GM12892 (cell line): ENCODE measurements at regions not wholly inside any gene's neighbourhood (a gene's known extent, or its start where the extent isn't known, plus 50 kb on each side); places are given as distances from the start of the nearest gene placed in this dataset.

Experiments
- POLR2A ChIP-seq: IDR thresholded peaks from 2 replicates; pipeline ENCODE4 v1.6.1; 2011; ENCODE audit warnings: low read depth, low read length, control low read depth
- POLR2AphosphoS5 ChIP-seq: IDR thresholded peaks from 2 replicates; pipeline ENCODE4 v1.6.1; 2011; ENCODE audit warnings: low read depth, low read length, control low read depth
- TAF1 ChIP-seq: IDR thresholded peaks from 2 replicates; pipeline ENCODE4 v1.6.1; 2011; ENCODE audit warnings: low read depth, mild to moderate bottlenecking, control low read depth, low read length, borderline replicate concordance

DNA sequence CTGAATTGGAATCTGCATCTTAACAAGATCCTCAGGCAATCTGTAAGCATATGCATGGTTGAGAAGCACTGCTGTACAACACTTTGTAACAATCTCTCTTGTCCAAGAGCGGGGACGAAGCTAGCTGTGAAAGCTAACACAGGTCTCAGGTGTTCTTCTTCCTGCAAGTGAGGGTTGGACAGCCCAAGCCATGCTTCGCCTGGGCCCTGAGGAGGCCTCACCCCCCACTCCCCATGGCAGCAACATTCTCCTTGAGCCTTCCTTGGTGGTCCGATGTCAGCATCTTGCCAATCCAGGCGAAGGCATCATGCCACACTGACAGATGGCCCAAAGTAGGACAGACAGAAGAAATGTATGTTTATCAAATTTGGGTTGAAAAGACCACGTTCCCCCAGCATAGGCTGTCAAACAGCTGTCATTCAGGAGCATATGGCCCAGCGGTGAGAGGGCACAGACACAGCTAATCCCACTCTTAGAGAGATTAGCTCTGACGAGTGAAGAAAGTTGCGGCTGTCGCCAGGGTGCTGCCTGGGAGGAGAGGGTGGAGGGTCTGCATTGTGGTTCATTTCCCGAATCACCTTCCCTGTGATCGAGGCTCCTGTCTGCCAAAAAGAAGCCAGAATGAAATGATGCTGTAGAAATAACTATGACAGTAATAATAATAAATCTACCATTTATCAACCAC lies 344.7 kb downstream of the MYCN start:
- no peak for TF ChIP-seq POLR2A
- TF ChIP-seq POLR2AphosphoS5, result no peak
- TF ChIP-seq TAF1, result no peak
